ENCODE measurements at regions not wholly inside any gene's neighbourhood (a gene's known extent, or its start where the extent isn't known, plus 50 kb on each side); places are given as distances from the start of the nearest gene placed in this dataset.

GRCh38 chr2:65952966-65953761, 481.8 kb upstream of the MEIS1 start:
- TF ChIP-seq SRF (IDR thresholded peaks at IDR 0.05; ENCODE audit: low read depth, low read length) (no peak), POLR2AphosphoS5 (IDR thresholded peaks at IDR 0.05; ENCODE audit: low read depth, low read length) (no peak)
